Heart left ventricle (tissue), 16 donors: ENCODE measurements at regions not wholly inside any gene's neighbourhood (a gene's known extent, or its start where the extent isn't known, plus 50 kb on each side); places are given as distances from the start of the nearest gene placed in this dataset.

Source experiments
- ATAC-seq, 4 donors: fragments of 200-7000 bp; cut with Tn5 transposase; one replicate each; pipeline ENCODE4 v1.9.1; 2020 to 2022; ENCODE audit warnings: moderate library complexity in 4 of 4, mild to moderate bottlenecking in 3 of 4, moderate number of reproducible peaks in 1 of 4
- DNase-seq, 5 donors: peaks; one replicate each; pipeline ENCODE4 v3.0.0-alpha.2; 2020
- H3K27ac ChIP-seq, 12 donors: fragments of 200-600 bp; sonication (generic) in 4 of 12; one replicate each; pipeline versions ENCODE4 v1.5.0 to v1.8.0; 2016 to 2022; ENCODE audit warnings: mild to moderate bottlenecking in 2 of 12
- H3K27me3 ChIP-seq, 9 donors: fragments of 200-600 bp; sonication (generic) in 2 of 9; one replicate each; pipeline versions ENCODE4 v1.5.1 to v1.8.0; 2016 to 2022; ENCODE audit warnings: mild to moderate bottlenecking in 3 of 9
- H3K36me3 ChIP-seq, 9 donors: fragments of 200-600 bp; sonication (generic) in 2 of 9; one replicate each; pipeline versions ENCODE4 v1.5.0 to v1.8.0; 2018 to 2022; ENCODE audit warnings: mild to moderate bottlenecking in 2 of 9
- H3K4me1 ChIP-seq, 12 donors: fragments of 200-600 bp; sonication (generic) in 4 of 12; one replicate each; pipeline versions ENCODE4 v1.5.0 to v1.8.0; 2016 to 2022; ENCODE audit warnings: mild to moderate bottlenecking in 3 of 12
- H3K4me3 ChIP-seq, 12 donors: fragments of 200-600 bp; sonication (generic) in 4 of 12; one replicate each; pipeline versions ENCODE4 v1.5.0 to v1.8.0; 2017 to 2022; ENCODE audit warnings: mild to moderate bottlenecking in 9 of 12, moderate library complexity in 4 of 12
- H3K9me3 ChIP-seq, 12 donors: fragments of 200-600 bp; sonication (generic) in 4 of 12; one replicate each; pipeline versions ENCODE4 v1.5.0 to v1.8.0; 2016 to 2022; ENCODE audit warnings: mild to moderate bottlenecking in 1 of 12
- POLR2A ChIP-seq, 2 donors: fragments of 450-650 bp; IDR thresholded peaks; one replicate each; pipeline ENCODE4 v1.6.1; 2017; ENCODE audit warnings: antibody characterized with exemption in 2 of 2, mild to moderate bottlenecking in 2 of 2, moderate library complexity in 2 of 2
- WGBS, 4 donors: extraction: QIAGEN DNeasy Blood & Tissue Kit in 2 of 4; methylation state at CpG; one replicate each; pipeline versions ENCODE4 v1.1.5 to v1.1.7; 2013 to 2018; 5-methylcytosine and 5-hydroxymethylcytosine counted together
- intact Hi-C, 10 donors: fragments of 100-400 bp; cut with DNase I; formaldehyde crosslinking; loops; one replicate each; pipeline versions ENCODE4 v1.11.1 to v1.14.2; 2022
- TF ChIP-seq, protein P1 (sequence below), 12 donors: fragments of 200-600 bp; sonication (generic) in 4 of 12; IDR thresholded peaks; one replicate each; pipeline versions ENCODE4 v1.5.0 to v1.8.0; 2018 to 2022; ENCODE audit warnings: antibody characterized with exemption in 12 of 12, mild to moderate bottlenecking in 5 of 12
- donor health status: ischemic (EF 13 %, LVEDD 7.1; RV severe dilation, severe dysfunction).
- donor health status: healthy with polysubstance abuse.
- donor health status: DM: no; HTN: yes; CAD: no.
- donor health status: DM: no; HTN: no; CAD: no.
- donor health status: ischemic (EF 25% LVEDD 6.9; RV normal size, moderate dysfunction).
- donor health status: ischemic (EF 25% LVEDD 5.7; RV mildly dilated, moderate dysfunction).
- donor health status: healthy.
- donor health status: DM: yes; HTN: yes; CAD: no.
- donor health status: ischemic (EF 35%, LVEDD 5.7; RV mildly dilated, moderate dysfunction).
- donor health status: nonischemic (EF 11% LVEDD 7.7; RV severe dilation, severe dysfunction).
- donor health status: DM: yes; HTN: yes; CAD: no.
- donor health status: PGD.
- donor health status: ischemic (EF 29% LVEDD 5.4; RV normal size, mild dysfunction).
- donor health status: nonischemic (EF 23%, LVEDD 6.1; RV moderate dilation, normal function).

DNA sequence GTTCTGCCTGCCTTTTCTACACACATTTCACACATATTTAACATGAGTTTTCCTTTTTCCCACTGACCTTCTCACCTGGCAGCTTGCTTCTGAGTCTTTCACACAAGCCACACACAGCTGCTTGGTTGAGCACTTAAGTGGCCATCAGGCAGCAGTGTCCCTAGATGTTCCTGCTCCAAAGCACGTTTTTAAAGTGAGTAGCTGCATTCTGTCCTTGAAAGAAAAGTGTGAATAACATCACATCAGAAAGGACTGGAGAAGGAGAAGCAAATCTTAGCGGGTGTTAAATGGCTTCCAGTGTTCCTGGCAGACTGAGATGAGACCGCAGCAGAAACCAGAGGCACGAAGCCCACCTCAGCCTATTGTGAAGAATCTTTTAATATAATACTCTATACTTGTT lies 209.2 kb upstream of the IRX4 start:
- Histone ChIP-seq H3K27me3 (no peaks in the 10 kb centered on the region), H3K4me3 (no peak overlapping the region), H3K4me1 (no peaks in the 10 kb centered on the region), H3K27ac (no peak overlapping the region), H3K9me3 (peaks cover 0 to 2% (median 0%) of the 10 kb centered on the region in 12 donors), H3K36me3 (no peaks in the 10 kb centered on the region)
- no peak for TF ChIP-seq POLR2A (IDR thresholded peaks at IDR 0.05)
- TF ChIP-seq, protein P1, sequence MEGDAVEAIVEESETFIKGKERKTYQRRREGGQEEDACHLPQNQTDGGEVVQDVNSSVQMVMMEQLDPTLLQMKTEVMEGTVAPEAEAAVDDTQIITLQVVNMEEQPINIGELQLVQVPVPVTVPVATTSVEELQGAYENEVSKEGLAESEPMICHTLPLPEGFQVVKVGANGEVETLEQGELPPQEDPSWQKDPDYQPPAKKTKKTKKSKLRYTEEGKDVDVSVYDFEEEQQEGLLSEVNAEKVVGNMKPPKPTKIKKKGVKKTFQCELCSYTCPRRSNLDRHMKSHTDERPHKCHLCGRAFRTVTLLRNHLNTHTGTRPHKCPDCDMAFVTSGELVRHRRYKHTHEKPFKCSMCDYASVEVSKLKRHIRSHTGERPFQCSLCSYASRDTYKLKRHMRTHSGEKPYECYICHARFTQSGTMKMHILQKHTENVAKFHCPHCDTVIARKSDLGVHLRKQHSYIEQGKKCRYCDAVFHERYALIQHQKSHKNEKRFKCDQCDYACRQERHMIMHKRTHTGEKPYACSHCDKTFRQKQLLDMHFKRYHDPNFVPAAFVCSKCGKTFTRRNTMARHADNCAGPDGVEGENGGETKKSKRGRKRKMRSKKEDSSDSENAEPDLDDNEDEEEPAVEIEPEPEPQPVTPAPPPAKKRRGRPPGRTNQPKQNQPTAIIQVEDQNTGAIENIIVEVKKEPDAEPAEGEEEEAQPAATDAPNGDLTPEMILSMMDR (IDR thresholded peaks at IDR 0.05) = no peak
- no peak for ATAC-seq
- intact Hi-C loops = no loop called here
- DNase-seq = no peak
- 59 to 69% (median 64%) methylated on average over 4 of the region's 4 CpGs for WGBS, 4 donors

DNA sequence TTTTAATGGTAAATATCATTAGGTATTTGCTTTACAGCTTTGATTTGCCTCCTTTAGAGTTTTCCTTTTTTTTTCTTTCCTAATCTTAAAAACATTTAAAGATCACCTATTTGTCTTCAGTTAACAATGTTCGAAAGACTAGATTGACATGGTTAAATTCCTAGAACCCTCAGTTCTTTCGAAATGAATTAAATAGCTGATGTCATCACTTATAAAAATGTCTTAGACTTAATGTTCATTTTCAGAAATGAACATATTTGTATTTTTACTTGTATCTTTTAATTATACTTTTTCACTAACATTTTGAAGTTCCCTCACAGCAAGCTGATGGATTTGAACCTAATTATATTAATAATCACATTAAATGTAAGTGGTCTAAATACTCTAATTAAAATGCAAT lies 205.3 kb upstream of the IRX4 start:
- no peak overlapping the region for H3K27ac ChIP-seq
- TF ChIP-seq POLR2A (IDR thresholded peaks at IDR 0.05) = no peak
- TF ChIP-seq, protein P1 (IDR thresholded peaks at IDR 0.05) = no peak
- ATAC-seq (no peak), DNase-seq (no peak)
- no peaks in the 10 kb centered on the region for H3K4me1 ChIP-seq
- intact Hi-C loops = no loop called here
- H3K36me3 ChIP-seq = no peaks in the 10 kb centered on the region
- WGBS, 4 donors = 76 to 85% (median 84%) methylated on average over 2 of the region's 2 CpGs
- H3K9me3 ChIP-seq = peaks cover 0 to 2% (median 0%) of the 10 kb centered on the region in 12 donors
- H3K27me3 ChIP-seq = no peaks in the 10 kb centered on the region
- no peak overlapping the region for H3K4me3 ChIP-seq

GRCh38 chr5:2075365-2075764 lies 192.6 kb upstream of the IRX4 start:
- TF ChIP-seq POLR2A (IDR thresholded peaks at IDR 0.05) = no peak
- TF ChIP-seq, protein P1 (IDR thresholded peaks at IDR 0.05) = no peak
- no peak for ATAC-seq
- H3K36me3 ChIP-seq = no peaks in the 10 kb centered on the region
- H3K27ac ChIP-seq = no peak overlapping the region
- H3K9me3 ChIP-seq = peaks cover 0 to 5% (median 0%) of the 10 kb centered on the region in 12 donors
- no peak for DNase-seq
- intact Hi-C loops = no loop called here
- H3K4me3 ChIP-seq = no peak overlapping the region
- no peaks in the 10 kb centered on the region for H3K4me1 ChIP-seq
- 86 to 100% (median 90%) methylated on average over 1 to 7 of the region's 7 CpGs for WGBS, 4 donors
- peaks cover 0 to 6% (median 0%) of the 10 kb centered on the region in 9 donors for H3K27me3 ChIP-seq

DNA sequence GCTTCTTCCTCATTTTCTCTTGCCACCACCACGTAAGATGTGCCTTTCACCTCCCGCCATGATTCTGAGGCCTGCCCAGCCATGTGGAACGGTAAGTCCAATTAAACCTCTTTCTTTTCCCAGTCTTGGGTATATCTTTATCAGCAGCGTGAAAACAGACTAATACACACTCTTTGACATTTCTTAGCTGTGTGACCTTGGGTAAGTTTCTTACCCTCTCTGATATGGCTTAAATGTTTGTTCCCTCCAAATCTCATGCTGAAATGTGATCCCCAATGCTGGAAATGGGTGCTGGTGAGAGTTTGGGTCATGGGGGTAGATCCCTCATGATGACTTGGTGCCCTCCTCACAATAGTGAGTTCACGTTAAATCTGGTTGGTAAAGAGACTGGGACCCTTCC lies 188.8 kb upstream of the IRX4 start:
- intact Hi-C loops = no loop called here
- Histone ChIP-seq H3K4me1 (no peaks in the 10 kb centered on the region), H3K27me3 (no peaks in the 10 kb centered on the region), H3K27ac (no peak overlapping the region), H3K9me3 (no peaks in the 10 kb centered on the region), H3K4me3 (no peak overlapping the region), H3K36me3 (no peaks in the 10 kb centered on the region)
- no peak for TF ChIP-seq POLR2A (IDR thresholded peaks at IDR 0.05)
- TF ChIP-seq, protein P1 (IDR thresholded peaks at IDR 0.05) = no peak
- WGBS, 4 donors = 86 to 93% (median 89%) methylated on average over 5 of the region's 5 CpGs
- DNase-seq (no peak), ATAC-seq (no peak)
